GM23338 (cell line): ENCODE measurements at regions not wholly inside any gene's neighbourhood (a gene's known extent, or its start where the extent isn't known, plus 50 kb on each side); places are given as distances from the start of the nearest gene placed in this dataset.

Experiments
- ATAC-seq: fragments of 200-7000 bp; cut with Tn5 transposase; 3 replicates; pipeline ENCODE4 v1.9.1; 2020
- DNase-seq: peaks from one replicate; pipeline ENCODE4 v3.0.0-alpha.2; 2015; ENCODE audit warnings: low spot score
- H2AFZ ChIP-seq: fragments of 200-600 bp; sonication (generic); 2 replicates; pipeline ENCODE4 v1.8.0; 2016; ENCODE audit warnings: antibody characterized with exemption, mild to moderate bottlenecking, moderate library complexity
- H3F3A ChIP-seq: fragments of 200-600 bp; sonication (generic); replicated peaks from 2 replicates; pipeline ENCODE4 v1.8.0; 2017; ENCODE audit warnings: antibody characterized with exemption, mixed run types, low read depth
- H3K27ac ChIP-seq: fragments of 200-600 bp; sonication (generic); 2 replicates; pipeline ENCODE4 v1.6.1; 2016; ENCODE audit warnings: low read depth
- H3K27me3 ChIP-seq: fragments of 200-600 bp; sonication (generic); 2 replicates; pipeline ENCODE4 v1.8.0; 2016; ENCODE audit warnings: mild to moderate bottlenecking, mixed run types, moderate library complexity; ENCODE audit not compliant: insufficient read depth
- H3K36me3 ChIP-seq: fragments of 200-600 bp; sonication (generic); 2 replicates; pipeline ENCODE4 v1.8.0; 2016; ENCODE audit warnings: mild to moderate bottlenecking; ENCODE audit not compliant: insufficient read depth
- H3K4me1 ChIP-seq: fragments of 200-600 bp; sonication (generic); 2 replicates; pipeline ENCODE4 v1.8.0; 2016; ENCODE audit warnings: mild to moderate bottlenecking, moderate library complexity; ENCODE audit not compliant: insufficient read depth
- H3K4me2 ChIP-seq: fragments of 200-600 bp; sonication (generic); 2 replicates; pipeline ENCODE4 v1.7.1; 2017; ENCODE audit warnings: mixed run types
- H3K4me3 ChIP-seq: fragments of 200-600 bp; sonication (generic); 2 replicates; pipeline ENCODE4 v1.6.1; 2016; ENCODE audit warnings: mixed run types
- H3K79me2 ChIP-seq: fragments of 200-600 bp; sonication (generic); replicated peaks from 2 replicates; pipeline ENCODE4 v1.8.0; 2017; ENCODE audit warnings: mild to moderate bottlenecking; ENCODE audit not compliant: insufficient read depth
- H3K9me2 ChIP-seq: fragments of 200-600 bp; sonication (generic); 2 replicates; pipeline ENCODE4 v1.8.0; 2017; ENCODE audit not compliant: insufficient read depth
- H4K20me1 ChIP-seq: fragments of 200-600 bp; sonication (generic); replicated peaks from 2 replicates; pipeline ENCODE4 v1.8.0; 2017; ENCODE audit warnings: mild to moderate bottlenecking; ENCODE audit not compliant: insufficient read depth
- H3K27ac Mint-ChIP-seq: 2 replicates; pipeline ENCODE4 v1.8.0; 2020; ENCODE audit warnings: inconsistent platforms, mild to moderate bottlenecking, moderate library complexity, mixed read lengths
- H3K27me3 Mint-ChIP-seq: 3 replicates; pipeline ENCODE4 v1.8.0; 2022; ENCODE audit warnings: low read depth, mild to moderate bottlenecking, moderate library complexity, mixed read lengths, inconsistent platforms; ENCODE audit not compliant: insufficient read depth, poor library complexity
- H3K36me3 Mint-ChIP-seq: 3 replicates; pipeline ENCODE4 v1.8.0; 2021; ENCODE audit warnings: low read depth, mild to moderate bottlenecking, inconsistent platforms, moderate library complexity, mixed read lengths
- H3K4me1 Mint-ChIP-seq: 3 replicates; pipeline ENCODE4 v1.8.0; 2020; ENCODE audit warnings: mild to moderate bottlenecking, inconsistent platforms, mixed read lengths
- H3K4me3 Mint-ChIP-seq: 3 replicates; pipeline ENCODE4 v1.8.0; 2021; ENCODE audit warnings: moderate library complexity, mild to moderate bottlenecking, inconsistent platforms, mixed read lengths
- H3K9me3 Mint-ChIP-seq: 3 replicates; pipeline ENCODE4 v1.8.0; 2020; ENCODE audit warnings: moderate library complexity, mild to moderate bottlenecking, inconsistent platforms, mixed read lengths
- CREB1 ChIP-seq: fragments of 250-450 bp; sonication (Bioruptor Pico); IDR thresholded peaks from 2 replicates; pipeline ENCODE4 v1.5.0; 2020; ENCODE audit warnings: low read depth, mild to moderate bottlenecking, moderate library complexity
- ETS1 ChIP-seq: IDR thresholded peaks from 2 replicates; pipeline ENCODE4 v1.6.1; 2016; ENCODE audit warnings: antibody characterized with exemption
- EZH2 ChIP-seq: fragments of 200-600 bp; sonication (generic); IDR thresholded peaks from one replicate; pipeline ENCODE4 v1.8.0; 2017; ENCODE audit warnings: antibody characterized with exemption, mild to moderate bottlenecking, low read depth; ENCODE audit not compliant: unreplicated experiment
- EZH2phosphoT487 ChIP-seq: fragments of 200-600 bp; sonication (generic); IDR thresholded peaks from one replicate; pipeline ENCODE4 v1.8.1; 2018; ENCODE audit warnings: antibody characterized with exemption; ENCODE audit not compliant: unreplicated experiment
- NANOG ChIP-seq: IDR thresholded peaks from 2 replicates; pipeline ENCODE4 v1.6.1; 2016; ENCODE audit warnings: antibody characterized with exemption, borderline replicate concordance
- STAT1 ChIP-seq: IDR thresholded peaks from one replicate; pipeline ENCODE4 v1.6.1; 2016; ENCODE audit warnings: antibody characterized with exemption; ENCODE audit not compliant: unreplicated experiment
- ZNF114 ChIP-seq: fragments of 250-450 bp; sonication (Bioruptor Pico); IDR thresholded peaks from 2 replicates; pipeline ENCODE4 v1.5.0; 2020; ENCODE audit warnings: mild to moderate bottlenecking, moderate library complexity
- ZNF331 ChIP-seq: fragments of 250-450 bp; sonication (Bioruptor Pico); IDR thresholded peaks from 2 replicates; pipeline ENCODE4 v1.5.0; 2020; ENCODE audit warnings: low read depth, mild to moderate bottlenecking, moderate library complexity
- ZNF462 ChIP-seq: fragments of 250-450 bp; sonication (Bioruptor Pico); IDR thresholded peaks from 2 replicates; pipeline ENCODE4 v1.5.0; 2020; ENCODE audit warnings: mild to moderate bottlenecking, moderate library complexity

GRCh38 chr2:237030382-237030781, 55.3 kb upstream of the COPS8 start (continued):
- no peak for TF ChIP-seq EZH2
- TF ChIP-seq CREB1 (CRISPR knock-in tag): no peak
- no peak for TF ChIP-seq STAT1
- no peak for TF ChIP-seq ZNF114 (CRISPR knock-in tag)
- no peak for TF ChIP-seq NANOG
- TF ChIP-seq ETS1: no peak

- no peak for DNase-seq
- TF ChIP-seq ZNF462 (CRISPR knock-in tag) (no peak), EZH2phosphoT487 (no peak), ZNF331 (no peak)
- H3K36me3 Mint-ChIP-seq: no peaks in the 10 kb centered on the region
- H3K27me3 ChIP-seq: no peaks in the 10 kb centered on the region
- no peaks in the 10 kb centered on the region for H3K27me3 Mint-ChIP-seq
- H3K79me2 ChIP-seq: no peaks in the 10 kb centered on the region
- H3K9me2 ChIP-seq: no peaks in the 10 kb centered on the region
- no peak overlapping the region for H3K27ac ChIP-seq
- H3K4me2 ChIP-seq: no peak overlapping the region
- H2AFZ ChIP-seq: no peak overlapping the region
- peaks cover 3% of the 10 kb centered on the region; the same call in 1 of the 3 replicates for H3K4me1 Mint-ChIP-seq
- no peak overlapping the region for H3K4me3 ChIP-seq
- no peaks in the 10 kb centered on the region for H4K20me1 ChIP-seq
- H3K9me3 Mint-ChIP-seq: no peaks in the 10 kb centered on the region
- no peaks in the 10 kb centered on the region for H3F3A ChIP-seq
- H3K27ac Mint-ChIP-seq: no peak overlapping the region
- no peaks in the 10 kb centered on the region for H3K4me1 ChIP-seq
- no peak overlapping the region for H3K4me3 Mint-ChIP-seq
- H3K36me3 ChIP-seq: no peaks in the 10 kb centered on the region
- ATAC-seq: no peak
These were observed 52.1 kb upstream of the COPS8 start for GRCh38 chr2:237033536-237034060.
